Karpas-422 (cell line): ENCODE measurements at regions not wholly inside any gene's neighbourhood (a gene's known extent, or its start where the extent isn't known, plus 50 kb on each side); places are given as distances from the start of the nearest gene placed in this dataset.

Experiments used
- DNase-seq: peaks from one replicate; pipeline ENCODE4 v3.0.0-alpha.2; 2015
- H2AFZ ChIP-seq: fragments of 200-600 bp; sonication (generic); 2 replicates; pipeline ENCODE4 v1.6.1; 2014; ENCODE audit warnings: antibody characterized with exemption, low read length, mixed read lengths
- H3K27ac ChIP-seq: fragments of 200-600 bp; sonication (generic); 2 replicates; pipeline ENCODE4 v1.5.1; 2014; ENCODE audit warnings: mild to moderate bottlenecking, low read length, moderate library complexity
- H3K27me3 ChIP-seq: fragments of 200-600 bp; sonication (generic); 2 replicates; pipeline ENCODE4 v1.6.1; 2014; ENCODE audit warnings: low read length, mixed read lengths
- H3K36me3 ChIP-seq: fragments of 200-600 bp; sonication (generic); 2 replicates; pipeline ENCODE4 v1.6.1; 2014; ENCODE audit warnings: low read length, mixed read lengths; ENCODE audit not compliant: insufficient read depth
- H3K4me1 ChIP-seq: fragments of 200-600 bp; sonication (generic); 2 replicates; pipeline ENCODE4 v1.6.1; 2014; ENCODE audit warnings: mild to moderate bottlenecking, low read length, mixed read lengths
- H3K4me2 ChIP-seq: fragments of 200-600 bp; sonication (generic); 2 replicates; pipeline ENCODE4 v1.6.1; 2014; ENCODE audit warnings: low read length, low read depth, mild to moderate bottlenecking; ENCODE audit not compliant: poor library complexity, severe bottlenecking
- H3K4me3 ChIP-seq: fragments of 200-600 bp; sonication (generic); 2 replicates; pipeline ENCODE4 v1.5.1; 2014; ENCODE audit warnings: mild to moderate bottlenecking, antibody characterized with exemption, low read length, mixed read lengths
- H3K79me2 ChIP-seq: fragments of 200-600 bp; sonication (generic); 2 replicates; pipeline ENCODE4 v1.6.1; 2014; ENCODE audit warnings: mild to moderate bottlenecking, low read length, mixed read lengths
- H3K9ac ChIP-seq: fragments of 200-600 bp; sonication (generic); 2 replicates; pipeline ENCODE4 v1.6.0; 2014; ENCODE audit warnings: low read length
- H3K9me2 ChIP-seq: fragments of 200-600 bp; sonication (generic), shearing (Covaris generic); replicated peaks from 2 replicates; pipeline ENCODE4 v1.6.0; 2014; ENCODE audit warnings: mild to moderate bottlenecking, low read length, moderate library complexity; ENCODE audit not compliant: insufficient read depth
- H3K9me3 ChIP-seq: fragments of 300-700, 200-600 bp; sonication (generic); 2 replicates; pipeline ENCODE4 v1.6.1; 2014; ENCODE audit warnings: low read length, mixed read lengths
- H4K20me1 ChIP-seq: fragments of 200-600 bp; sonication (generic); 2 replicates; pipeline ENCODE4 v1.6.1; 2014; ENCODE audit warnings: mild to moderate bottlenecking, antibody characterized with exemption, low read length, low read depth; ENCODE audit not compliant: insufficient read depth

GRCh38 chr5:166507810-166508425 lies 1783.5 kb upstream of the WWC1 start:
- H3K36me3 ChIP-seq = no peaks in the 10 kb centered on the region
- no peaks in the 10 kb centered on the region for H3K9me2 ChIP-seq
- H3K79me2 ChIP-seq = no peaks in the 10 kb centered on the region
- H2AFZ ChIP-seq = no peak overlapping the region
- H3K27me3 ChIP-seq = no peaks in the 10 kb centered on the region
- H4K20me1 ChIP-seq = no peaks in the 10 kb centered on the region
- no peak overlapping the region for H3K27ac ChIP-seq
- no peak overlapping the region for H3K9ac ChIP-seq
- DNase-seq = no peak
- no peaks in the 10 kb centered on the region for H3K4me1 ChIP-seq
- no peak overlapping the region for H3K4me3 ChIP-seq
- H3K9me3 ChIP-seq = peaks cover 20% of the 10 kb centered on the region
- no peak overlapping the region for H3K4me2 ChIP-seq

- Histone ChIP-seq H3K9me3 (peaks cover 16% of the 10 kb centered on the region), H3K27ac (no peak overlapping the region), H3K9ac (no peak overlapping the region), H3K79me2 (no peaks in the 10 kb centered on the region), H3K36me3 (no peaks in the 10 kb centered on the region), H3K4me1 (no peaks in the 10 kb centered on the region), H3K27me3 (no peaks in the 10 kb centered on the region), H4K20me1 (no peaks in the 10 kb centered on the region), H3K4me3 (no peak overlapping the region), H2AFZ (no peak overlapping the region), H3K9me2 (no peaks in the 10 kb centered on the region), H3K4me2 (no peak overlapping the region)
- no peak for DNase-seq
Measured at GRCh38 chr5:166509085-166509484, 1782.4 kb upstream of the WWC1 start.

DNA sequence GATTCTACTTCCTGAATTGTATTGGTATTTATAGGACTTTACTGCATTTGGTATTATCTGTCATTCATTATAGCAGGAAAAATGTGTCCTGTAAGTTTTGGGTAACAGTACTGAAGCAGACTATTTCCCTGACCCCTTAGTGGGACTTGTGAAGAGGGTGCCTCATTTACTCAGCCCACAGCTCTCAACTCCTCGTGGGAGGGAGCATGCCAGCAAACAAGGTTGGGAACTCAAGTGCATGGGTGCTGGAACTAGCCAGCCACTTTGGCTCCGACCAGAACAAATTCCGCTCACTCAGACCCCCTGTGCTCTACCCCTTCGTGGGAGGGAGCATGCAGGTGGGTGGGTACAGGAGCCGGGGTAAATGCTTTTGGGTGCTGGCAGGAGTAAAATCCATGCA lies 1773.5 kb upstream of the WWC1 start:
- no peak overlapping the region for H2AFZ ChIP-seq
- no peaks in the 10 kb centered on the region for H3K4me1 ChIP-seq
- H3K27me3 ChIP-seq = no peaks in the 10 kb centered on the region
- H3K79me2 ChIP-seq = no peaks in the 10 kb centered on the region
- no peak overlapping the region for H3K4me3 ChIP-seq
- DNase-seq = no peak
- no peaks in the 10 kb centered on the region for H3K9me2 ChIP-seq
- peaks cover 11% of the 10 kb centered on the region for H3K9me3 ChIP-seq
- H3K27ac ChIP-seq = no peak overlapping the region
- H3K36me3 ChIP-seq = no peaks in the 10 kb centered on the region
- no peak overlapping the region for H3K4me2 ChIP-seq
- H3K9ac ChIP-seq = no peak overlapping the region
- no peaks in the 10 kb centered on the region for H4K20me1 ChIP-seq

DNA sequence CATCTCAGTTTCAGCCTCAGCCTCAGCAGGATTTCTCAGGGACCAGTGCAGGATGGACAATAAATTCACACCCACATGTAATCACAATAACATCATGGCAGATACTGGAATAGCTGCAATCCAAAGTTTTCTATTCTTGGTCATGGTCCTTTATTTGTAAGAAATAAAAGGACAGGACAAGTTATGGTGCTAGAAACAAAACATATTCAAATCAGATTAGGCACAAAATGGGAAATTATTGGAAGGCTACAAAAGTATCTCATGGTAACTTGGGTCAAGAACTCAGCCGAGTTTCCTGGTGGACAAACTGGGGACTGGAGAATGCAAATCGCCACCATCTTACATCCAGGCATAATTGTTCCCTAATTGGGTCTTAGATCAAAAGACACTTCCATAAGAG lies 1768.2 kb upstream of the WWC1 start:
- no peaks in the 10 kb centered on the region for H3K79me2 ChIP-seq
- H3K4me2 ChIP-seq = no peak overlapping the region
- H4K20me1 ChIP-seq = no peaks in the 10 kb centered on the region
- H3K4me1 ChIP-seq = no peaks in the 10 kb centered on the region
- no peak overlapping the region for H3K4me3 ChIP-seq
- H2AFZ ChIP-seq = no peak overlapping the region
- H3K36me3 ChIP-seq = no peaks in the 10 kb centered on the region
- no peak overlapping the region for H3K27ac ChIP-seq
- no peaks in the 10 kb centered on the region for H3K27me3 ChIP-seq
- H3K9ac ChIP-seq = no peak overlapping the region
- DNase-seq = no peak
- H3K9me3 ChIP-seq = peaks cover 12% of the 10 kb centered on the region
- no peaks in the 10 kb centered on the region for H3K9me2 ChIP-seq

GRCh38 chr5:166529200-166529599 lies 1762.2 kb upstream of the WWC1 start:
- no peak overlapping the region for H3K4me3 ChIP-seq
- no peaks in the 10 kb centered on the region for H3K4me1 ChIP-seq
- no peaks in the 10 kb centered on the region for H3K27me3 ChIP-seq
- H3K27ac ChIP-seq = no peak overlapping the region
- no peak overlapping the region for H2AFZ ChIP-seq
- peaks cover 16% of the 10 kb centered on the region for H3K9me3 ChIP-seq
- DNase-seq = no peak
- no peaks in the 10 kb centered on the region for H4K20me1 ChIP-seq
- H3K4me2 ChIP-seq = no peak overlapping the region
- no peaks in the 10 kb centered on the region for H3K36me3 ChIP-seq
- H3K79me2 ChIP-seq = no peaks in the 10 kb centered on the region
- no peak overlapping the region for H3K9ac ChIP-seq
- H3K9me2 ChIP-seq = no peaks in the 10 kb centered on the region

- Histone ChIP-seq H3K4me2 (no peak overlapping the region), H3K79me2 (no peaks in the 10 kb centered on the region), H3K9me3 (peaks cover 20% of the 10 kb centered on the region), H2AFZ (no peak overlapping the region), H3K9ac (no peak overlapping the region), H3K9me2 (no peaks in the 10 kb centered on the region), H3K27ac (no peak overlapping the region), H3K4me1 (no peaks in the 10 kb centered on the region), H3K4me3 (no peak overlapping the region), H4K20me1 (no peaks in the 10 kb centered on the region), H3K36me3 (no peaks in the 10 kb centered on the region), H3K27me3 (no peaks in the 10 kb centered on the region)
- no peak for DNase-seq
Measured at GRCh38 chr5:166532456-166533220, 1758.8 kb upstream of the WWC1 start.

DNA sequence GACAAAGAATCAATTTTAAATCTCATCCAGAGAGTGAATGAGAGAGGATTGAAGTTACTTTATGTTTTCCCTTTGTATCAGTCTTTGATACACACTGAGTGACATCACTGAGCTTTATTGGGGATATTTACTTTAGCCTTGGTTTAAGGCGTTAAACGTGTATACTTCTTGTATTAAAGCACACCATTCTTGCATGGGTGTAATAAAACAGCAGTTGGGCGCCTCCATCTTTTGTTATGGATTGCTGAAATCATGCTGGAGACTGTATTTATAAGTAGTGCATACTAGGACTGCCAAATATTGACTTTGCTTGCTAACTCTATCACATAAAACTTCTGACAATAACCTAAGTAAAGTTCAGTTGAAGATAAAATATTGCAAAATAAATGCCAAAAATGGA lies 1755.8 kb upstream of the WWC1 start:
- no peak for DNase-seq
- Histone ChIP-seq H3K9ac (no peak overlapping the region), H3K79me2 (no peaks in the 10 kb centered on the region), H2AFZ (no peak overlapping the region), H3K4me1 (no peaks in the 10 kb centered on the region), H3K4me3 (no peak overlapping the region), H3K27me3 (no peaks in the 10 kb centered on the region), H3K9me2 (no peaks in the 10 kb centered on the region; the same call in 1 of the 2 replicates), H3K27ac (no peak overlapping the region), H4K20me1 (no peaks in the 10 kb centered on the region), H3K36me3 (no peaks in the 10 kb centered on the region), H3K9me3 (peaks cover 17% of the 10 kb centered on the region), H3K4me2 (no peak overlapping the region)

DNA sequence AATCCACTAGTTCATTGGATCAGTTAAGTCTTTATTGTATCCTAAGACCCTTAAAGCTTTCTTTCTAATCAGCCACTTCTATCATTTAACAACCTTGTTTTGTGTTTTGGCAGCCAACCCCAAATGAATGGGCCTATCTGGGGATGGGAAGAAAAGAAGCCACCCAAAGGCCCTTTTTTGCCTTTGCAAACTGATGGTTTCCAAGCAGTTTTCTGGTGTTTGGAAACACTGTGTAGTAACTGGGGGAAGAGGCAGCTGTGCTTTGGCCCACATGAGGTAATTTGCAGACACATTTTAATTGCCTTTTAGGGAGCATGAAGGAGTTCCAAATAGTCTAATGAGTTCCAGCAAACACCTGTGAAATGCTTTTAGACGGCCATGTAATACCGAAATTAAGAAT lies 1751.3 kb upstream of the WWC1 start:
- Histone ChIP-seq H3K27ac (no peak overlapping the region), H3K9ac (no peak overlapping the region), H2AFZ (no peak overlapping the region), H3K9me2 (no peaks in the 10 kb centered on the region; the same call in 1 of the 2 replicates), H3K4me3 (no peak overlapping the region), H3K9me3 (peaks cover 17% of the 10 kb centered on the region), H3K27me3 (no peaks in the 10 kb centered on the region), H3K4me1 (no peaks in the 10 kb centered on the region), H3K36me3 (no peaks in the 10 kb centered on the region), H4K20me1 (no peaks in the 10 kb centered on the region), H3K4me2 (no peak overlapping the region), H3K79me2 (no peaks in the 10 kb centered on the region)
- DNase-seq = no peak
